ENCODE measurements at regions not wholly inside any gene's neighbourhood (a gene's known extent, or its start where the extent isn't known, plus 50 kb on each side); places are given as distances from the start of the nearest gene placed in this dataset.

GRCh38 chr4:22949161-22949855 is 256.6 kb downstream of the GBA3 start:
- no peak for DNase-seq (ENCODE audit: low read depth)

- no peak for DNase-seq (ENCODE audit: low read depth)
Measured at GRCh38 chr4:22947851-22948250, 255.1 kb downstream of the GBA3 start.

GRCh38 chr4:22942920-22943559 is 250.3 kb downstream of the GBA3 start:
- no peak for DNase-seq (ENCODE audit: low read depth)

- no peak for DNase-seq (ENCODE audit: low read depth)
Measured at GRCh38 chr4:22941688-22942375, 249.1 kb downstream of the GBA3 start.

GRCh38 chr4:22932326-22932725 is 239.6 kb downstream of the GBA3 start:
- peak; percentile 11 for DNase-seq (ENCODE audit: low read depth)

GRCh38 chr4:22922426-22922825 is 229.7 kb downstream of the GBA3 start:
- DNase-seq (ENCODE audit: low read depth): no peak

GRCh38 chr4:22921936-22922335 is 229.2 kb downstream of the GBA3 start:
- DNase-seq (ENCODE audit: low read depth): no peak

- DNase-seq (ENCODE audit: low read depth): no peak
Measured at GRCh38 chr4:22911285-22911684, 218.5 kb downstream of the GBA3 start.

GRCh38 chr4:22910200-22910599 is 217.5 kb downstream of the GBA3 start:
- no peak for DNase-seq (ENCODE audit: low read depth)

GRCh38 chr4:22906045-22906444 is 213.3 kb downstream of the GBA3 start:
- no peak for DNase-seq (ENCODE audit: low read depth)

- DNase-seq (ENCODE audit: low read depth): no peak
Measured at GRCh38 chr4:22903913-22904312, 211.2 kb downstream of the GBA3 start.

GRCh38 chr4:22901631-22902030 is 208.9 kb downstream of the GBA3 start:
- DNase-seq (ENCODE audit: low read depth): no peak

- no peak for DNase-seq (ENCODE audit: low read depth)
Measured at GRCh38 chr4:22900876-22901275, 208.1 kb downstream of the GBA3 start.

- DNase-seq (ENCODE audit: low read depth): no peak
Measured at GRCh38 chr4:22897520-22898108, 204.9 kb downstream of the GBA3 start.

GRCh38 chr4:22895482-22895881 is 202.7 kb downstream of the GBA3 start:
- DNase-seq (ENCODE audit: low read depth): no peak

- no peak for DNase-seq (ENCODE audit: low read depth)
Measured at GRCh38 chr4:22884157-22884556, 191.4 kb downstream of the GBA3 start.

GRCh38 chr4:22881411-22881810 is 188.7 kb downstream of the GBA3 start:
- DNase-seq (ENCODE audit: low read depth): no peak

GRCh38 chr4:22877486-22878052 is 184.8 kb downstream of the GBA3 start:
- no peak for DNase-seq (ENCODE audit: low read depth)

- DNase-seq (ENCODE audit: low read depth): no peak
Measured at GRCh38 chr4:22876270-22876669, 183.5 kb downstream of the GBA3 start.

GRCh38 chr4:22875587-22876257 is 183.0 kb downstream of the GBA3 start:
- no peak for DNase-seq (ENCODE audit: low read depth)

- no peak for DNase-seq (ENCODE audit: low read depth)
Measured at GRCh38 chr4:22874334-22874912, 181.7 kb downstream of the GBA3 start.

GRCh38 chr4:22873899-22874298 is 181.2 kb downstream of the GBA3 start:
- DNase-seq (ENCODE audit: low read depth): no peak

Measured in GM04504 (cell line).